T-cell (primary cell): ENCODE measurements at regions not wholly inside any gene's neighbourhood (a gene's known extent, or its start where the extent isn't known, plus 50 kb on each side); places are given as distances from the start of the nearest gene placed in this dataset.

Experiments used
- ATAC-seq, 4 experiments: fragments of 200-7000 bp in 3 of 4; fragments of 150-1000 bp in 1 of 4; cut with Tn5 transposase; replicated peaks in 1 of 4; 1 replicate in 3 of 4; 2 replicates in 1 of 4; pipeline ENCODE4 v1.10.0; 2021; ENCODE audit warnings: moderate library complexity in 3 of 4, mild to moderate bottlenecking in 2 of 4, moderate number of reproducible peaks in 1 of 4
- CTCF ChIA-PET, 2 donors: fragments of 300-600 bp; sonication (Branson Sonifier 250); formaldehyde crosslinking; loops; one replicate each; lab custom pipeline; 2022; ENCODE audit warnings: antibody characterized with exemption in 2 of 2; lab: Charles Lee
- POLR2A ChIA-PET, 2 donors: fragments of 300-600 bp; sonication (Branson Sonifier 250); formaldehyde crosslinking; loops; one replicate each; lab custom pipeline; 2022; ENCODE audit warnings: antibody characterized with exemption in 2 of 2; lab: Charles Lee
- DNase-seq, 35 experiments: peaks; one replicate each; pipeline versions ENCODE4 v3.0.0 to v3.0.0-alpha.2; 2013 to 2023
- H3K27ac ChIP-seq: one replicate; pipeline ENCODE4 v1.5.1; 2013; ENCODE audit warnings: low read length
- H3K27me3 ChIP-seq, 2 experiments: replicated peaks in 1 of 2; 1 replicate in 1 of 2; 2 replicates in 1 of 2; pipeline versions ENCODE4 v1.6.1 to v1.7.0; 2013; ENCODE audit warnings: low read length in 1 of 2, mixed read lengths in 1 of 2; ENCODE audit not compliant: control insufficient read depth in 2 of 2, insufficient read depth in 2 of 2; ENCODE audit errors: extremely low read depth in 1 of 2
- H3K36me3 ChIP-seq, 2 donors: 1 replicate in 1 of 2; 2 replicates in 1 of 2; pipeline versions ENCODE4 v1.6.1 to v1.7.0; 2013; ENCODE audit warnings: low read length in 1 of 2; ENCODE audit not compliant: control insufficient read depth in 2 of 2, insufficient read depth in 1 of 2; ENCODE audit errors: extremely low read depth in 1 of 2
- H3K4me1 ChIP-seq, 2 experiments: 1 replicate in 1 of 2; 2 replicates in 1 of 2; pipeline versions ENCODE4 v1.6.1 to v1.7.0; 2013; ENCODE audit warnings: low read length in 2 of 2, mixed read lengths in 1 of 2; ENCODE audit not compliant: insufficient read depth in 2 of 2, control insufficient read depth in 1 of 2; ENCODE audit errors: extremely low read depth in 1 of 2
- H3K4me3 ChIP-seq, 2 donors: 1 replicate in 1 of 2; 2 replicates in 1 of 2; pipeline versions ENCODE4 v1.5.1 to v1.7.0; 2013; ENCODE audit warnings: mild to moderate bottlenecking in 2 of 2, low read length in 1 of 2, moderate library complexity in 1 of 2; ENCODE audit not compliant: control insufficient read depth in 1 of 2; ENCODE audit errors: extremely low read depth in 1 of 2
- H3K9me3 ChIP-seq: 2 replicates; pipeline ENCODE4 v1.7.0; 2013
- H3K27ac Mint-ChIP-seq, 2 donors: one replicate each; pipeline ENCODE4 v1.8.0; 2020 to 2021; ENCODE audit warnings: mild to moderate bottlenecking in 2 of 2, mixed read lengths in 2 of 2
- H3K27me3 Mint-ChIP-seq, 2 donors: one replicate each; pipeline ENCODE4 v1.8.0; 2021 to 2022; ENCODE audit warnings: mixed read lengths in 2 of 2
- H3K36me3 Mint-ChIP-seq: one replicate; pipeline ENCODE4 v1.8.0; 2021; ENCODE audit warnings: mixed read lengths
- H3K4me1 Mint-ChIP-seq, 3 donors: one replicate each; pipeline ENCODE4 v1.8.0; 2020 to 2022; ENCODE audit warnings: mixed read lengths in 3 of 3, mild to moderate bottlenecking in 1 of 3
- H3K4me3 Mint-ChIP-seq, 3 donors: one replicate each; pipeline ENCODE4 v1.8.0; 2020 to 2022; ENCODE audit warnings: mild to moderate bottlenecking in 3 of 3, mixed read lengths in 3 of 3, moderate library complexity in 3 of 3
- H3K9me3 Mint-ChIP-seq, 3 donors: one replicate each; pipeline ENCODE4 v1.8.0; 2020 to 2022; ENCODE audit warnings: mixed read lengths in 3 of 3
- WGBS: methylation state at CpG from one replicate; pipeline ENCODE4 v1.1.5; 2013; ENCODE audit warnings: missing lambda C conversion rate; ENCODE audit not compliant: insufficient coverage; 5-methylcytosine and 5-hydroxymethylcytosine counted together

- CTCF ChIA-PET = no interaction called here
- ATAC-seq (no peak), DNase-seq (no peak)
- Mint-ChIP-seq H3K9me3 (no peaks in the 10 kb centered on the region), H3K36me3 (no peaks in the 10 kb centered on the region), H3K27ac (no peak overlapping the region), H3K4me1 (no peaks in the 10 kb centered on the region), H3K4me3 (no peak overlapping the region), H3K27me3 (no peaks in the 10 kb centered on the region)
- no peaks in the 10 kb centered on the region for H3K27me3 ChIP-seq
- WGBS = 80% methylated on average over 2 of the region's 4 CpGs
- no peaks in the 10 kb centered on the region for H3K4me1 ChIP-seq
- no peaks in the 10 kb centered on the region for H3K36me3 ChIP-seq
- H3K9me3 ChIP-seq = no peaks in the 10 kb centered on the region
- no peak overlapping the region for H3K4me3 ChIP-seq
- no peak overlapping the region for H3K27ac ChIP-seq
- POLR2A ChIA-PET = no interaction called here
Measured at GRCh38 chr11:95483339-95483738, 252.3 kb upstream of the SESN3 start.

- no peaks in the 10 kb centered on the region for H3K36me3 ChIP-seq
- no peak overlapping the region for H3K4me3 Mint-ChIP-seq
- H3K4me1 ChIP-seq = no peaks in the 10 kb centered on the region
- H3K4me3 ChIP-seq = no peak overlapping the region
- no peaks in the 10 kb centered on the region for H3K27me3 ChIP-seq
- no peaks in the 10 kb centered on the region for H3K9me3 ChIP-seq
- peaks cover 0 to 4% (median 0%) of the 10 kb centered on the region in 3 donors for H3K4me1 Mint-ChIP-seq
- H3K27ac ChIP-seq = no peak overlapping the region
- ChIA-PET CTCF (no interaction called here), POLR2A (no interaction called here)
- ATAC-seq (no peak), DNase-seq (no peak)
- H3K36me3 Mint-ChIP-seq = peaks cover 5% of the 10 kb centered on the region
- no peak overlapping the region for H3K27ac Mint-ChIP-seq
- H3K27me3 Mint-ChIP-seq = peaks cover 0 to 3% of the 10 kb centered on the region in 2 donors
- H3K9me3 Mint-ChIP-seq = peaks cover 0 to 6% (median 0%) of the 10 kb centered on the region in 3 donors
Measured at GRCh38 chr11:95478003-95478402, 247.0 kb upstream of the SESN3 start.

GRCh38 chr11:95469258-95469657 lies 238.3 kb upstream of the SESN3 start:
- Mint-ChIP-seq H3K27me3 (no peaks in the 10 kb centered on the region), H3K9me3 (no peaks in the 10 kb centered on the region), H3K36me3 (no peaks in the 10 kb centered on the region), H3K4me1 (no peaks in the 10 kb centered on the region), H3K4me3 (no peak overlapping the region), H3K27ac (no peak overlapping the region)
- no peaks in the 10 kb centered on the region for H3K27me3 ChIP-seq
- ATAC-seq (no peak), DNase-seq (no peak)
- H3K4me1 ChIP-seq = no peaks in the 10 kb centered on the region
- H3K36me3 ChIP-seq = no peaks in the 10 kb centered on the region
- ChIA-PET POLR2A (no interaction called here), CTCF (no interaction called here)
- no peak overlapping the region for H3K4me3 ChIP-seq
- WGBS = no CpG with 5 or more reads among the region's 2 CpGs
- H3K9me3 ChIP-seq = no peaks in the 10 kb centered on the region
- no peak overlapping the region for H3K27ac ChIP-seq

GRCh38 chr11:95466416-95466815 lies 235.4 kb upstream of the SESN3 start:
- H3K4me1 ChIP-seq = no peaks in the 10 kb centered on the region
- ATAC-seq (no peak), DNase-seq (no peak)
- no peaks in the 10 kb centered on the region for H3K36me3 Mint-ChIP-seq
- ChIA-PET POLR2A (no interaction called here), CTCF (no interaction called here)
- H3K4me3 ChIP-seq = no peak overlapping the region
- H3K27ac Mint-ChIP-seq = no peak overlapping the region
- H3K4me1 Mint-ChIP-seq = no peaks in the 10 kb centered on the region
- H3K36me3 ChIP-seq = no peaks in the 10 kb centered on the region
- H3K9me3 Mint-ChIP-seq = no peaks in the 10 kb centered on the region
- H3K27me3 Mint-ChIP-seq = no peaks in the 10 kb centered on the region
- H3K4me3 Mint-ChIP-seq = no peak overlapping the region
- H3K27ac ChIP-seq = no peak overlapping the region
- H3K27me3 ChIP-seq = no peaks in the 10 kb centered on the region
- no peaks in the 10 kb centered on the region for H3K9me3 ChIP-seq

- Histone ChIP-seq H3K27me3 (no peaks in the 10 kb centered on the region), H3K4me1 (no peaks in the 10 kb centered on the region), H3K36me3 (no peaks in the 10 kb centered on the region), H3K27ac (no peak overlapping the region), H3K9me3 (no peaks in the 10 kb centered on the region), H3K4me3 (no peak overlapping the region)
- H3K4me1 Mint-ChIP-seq = no peaks in the 10 kb centered on the region
- no peak for DNase-seq
- ChIA-PET POLR2A (interaction anchor here in 1 of 2 donors (1.0 kb wide), 1 partner anchor 23 kb away, joined by 3 read pairs; no protein-coding TSS in a partner anchor), CTCF (no interaction called here)
- 100% methylated on average over 6 of the region's 7 CpGs for WGBS
- no peak overlapping the region for H3K27ac Mint-ChIP-seq
- no peaks in the 10 kb centered on the region for H3K27me3 Mint-ChIP-seq
- H3K36me3 Mint-ChIP-seq = no peaks in the 10 kb centered on the region
- no peak overlapping the region for H3K4me3 Mint-ChIP-seq
- peaks cover 0 to 3% (median 0%) of the 10 kb centered on the region in 3 donors for H3K9me3 Mint-ChIP-seq
- no peak for ATAC-seq
Measured at GRCh38 chr11:95465887-95466286, 234.9 kb upstream of the SESN3 start.

- ATAC-seq (no peak), DNase-seq (no peak)
- CTCF ChIA-PET = interaction anchor here in 1 of 2 donors (0.7 kb wide), 1 partner anchor 15 kb away, joined by 3 read pairs; no protein-coding TSS in a partner anchor
- Mint-ChIP-seq H3K27me3 (no peaks in the 10 kb centered on the region), H3K27ac (no peak overlapping the region), H3K4me1 (no peaks in the 10 kb centered on the region), H3K36me3 (no peaks in the 10 kb centered on the region), H3K4me3 (no peak overlapping the region), H3K9me3 (peaks cover 0 to 6% (median 0%) of the 10 kb centered on the region in 3 donors)
- POLR2A ChIA-PET = no interaction called here
- Histone ChIP-seq H3K4me3 (no peak overlapping the region), H3K27me3 (no peaks in the 10 kb centered on the region), H3K27ac (no peak overlapping the region), H3K9me3 (no peaks in the 10 kb centered on the region), H3K36me3 (no peaks in the 10 kb centered on the region), H3K4me1 (no peaks in the 10 kb centered on the region)
Measured at GRCh38 chr11:95461858-95462257, 230.9 kb upstream of the SESN3 start.

- Mint-ChIP-seq H3K27ac (no peak overlapping the region), H3K4me3 (no peak overlapping the region), H3K27me3 (no peaks in the 10 kb centered on the region), H3K9me3 (peaks cover 0 to 6% (median 0%) of the 10 kb centered on the region in 3 donors), H3K4me1 (no peaks in the 10 kb centered on the region), H3K36me3 (no peaks in the 10 kb centered on the region)
- ATAC-seq (no peak), DNase-seq (no peak)
- no peak overlapping the region for H3K27ac ChIP-seq
- ChIA-PET CTCF (no interaction called here), POLR2A (no interaction called here)
- no peaks in the 10 kb centered on the region for H3K4me1 ChIP-seq
- H3K4me3 ChIP-seq = no peak overlapping the region
- H3K27me3 ChIP-seq = no peaks in the 10 kb centered on the region
- H3K9me3 ChIP-seq = no peaks in the 10 kb centered on the region
- WGBS = 83% methylated on average over 2 of the region's 2 CpGs
- H3K36me3 ChIP-seq = no peaks in the 10 kb centered on the region
Measured at GRCh38 chr11:95461348-95461747, 230.3 kb upstream of the SESN3 start.
